ENCODE measurements at regions not wholly inside any gene's neighbourhood (a gene's known extent, or its start where the extent isn't known, plus 50 kb on each side); places are given as distances from the start of the nearest gene placed in this dataset.

GRCh38 chr4:34878961-34879360 lies 1365.4 kb downstream of the ARAP2 start:
- DNase-seq (no peak), FAIRE-seq (no peak)
- Histone ChIP-seq H3K4me3 (ENCODE audit: low read depth in 1 of 3, low read length in 3 of 3) (no peak overlapping the region), H3K27me3 (ENCODE audit: control insufficient read depth in 3 of 3, insufficient read depth in 3 of 3, low read length in 3 of 3) (no peaks in the 10 kb centered on the region), H3K9me3 (ENCODE audit: control insufficient read depth in 2 of 2, insufficient read depth in 1 of 2, low read depth in 1 of 2, low read length in 1 of 2) (peaks cover 2 to 4% of the 10 kb centered on the region in 2 donors), H3K36me3 (ENCODE audit: control insufficient read depth in 3 of 3, insufficient read depth in 2 of 3, low read depth in 1 of 3, low read length in 3 of 3) (no peaks in the 10 kb centered on the region), H3K27ac (ENCODE audit: low read depth in 1 of 3, low read length in 2 of 3) (no peak overlapping the region), H3K4me1 (ENCODE audit: control insufficient read depth in 3 of 3, insufficient read depth in 2 of 3, low read depth in 1 of 3, low read length in 2 of 3) (no peaks in the 10 kb centered on the region)
- 47 to 67% (median 67%) methylated on average over 2 of the region's 2 CpGs for WGBS, 3 donors

GRCh38 chr4:34880246-34880645 lies 1364.1 kb downstream of the ARAP2 start:
- no peaks in the 10 kb centered on the region for H3K4me1 ChIP-seq (ENCODE audit: control insufficient read depth in 3 of 3, insufficient read depth in 2 of 3, low read depth in 1 of 3, low read length in 2 of 3)
- WGBS, 3 donors, result 65 to 81% (median 74%) methylated on average over 2 of the region's 2 CpGs
- DNase-seq (no peak), FAIRE-seq (no peak)
- H3K27ac ChIP-seq (ENCODE audit: low read depth in 1 of 3, low read length in 2 of 3), result no peak overlapping the region
- peaks cover 2 to 4% of the 10 kb centered on the region in 2 donors for H3K9me3 ChIP-seq (ENCODE audit: control insufficient read depth in 2 of 2, insufficient read depth in 1 of 2, low read depth in 1 of 2, low read length in 1 of 2)
- H3K4me3 ChIP-seq (ENCODE audit: low read depth in 1 of 3, low read length in 3 of 3), result no peak overlapping the region
- no peaks in the 10 kb centered on the region for H3K36me3 ChIP-seq (ENCODE audit: control insufficient read depth in 3 of 3, insufficient read depth in 2 of 3, low read depth in 1 of 3, low read length in 3 of 3)
- no peaks in the 10 kb centered on the region for H3K27me3 ChIP-seq (ENCODE audit: control insufficient read depth in 3 of 3, insufficient read depth in 3 of 3, low read length in 3 of 3)

GRCh38 chr4:34891892-34892291 lies 1352.4 kb downstream of the ARAP2 start:
- DNase-seq, result no peak
- Histone ChIP-seq H3K27me3 (ENCODE audit: control insufficient read depth in 3 of 3, insufficient read depth in 3 of 3, low read length in 3 of 3) (no peaks in the 10 kb centered on the region), H3K4me3 (ENCODE audit: low read depth in 1 of 3, low read length in 3 of 3) (no peak overlapping the region), H3K36me3 (ENCODE audit: control insufficient read depth in 3 of 3, insufficient read depth in 2 of 3, low read depth in 1 of 3, low read length in 3 of 3) (no peaks in the 10 kb centered on the region), H3K9me3 (ENCODE audit: control insufficient read depth in 2 of 2, insufficient read depth in 1 of 2, low read depth in 1 of 2, low read length in 1 of 2) (no peaks in the 10 kb centered on the region), H3K4me1 (ENCODE audit: control insufficient read depth in 3 of 3, insufficient read depth in 2 of 3, low read depth in 1 of 3, low read length in 2 of 3) (no peaks in the 10 kb centered on the region), H3K27ac (ENCODE audit: low read depth in 1 of 3, low read length in 2 of 3) (no peak overlapping the region)
- WGBS, 3 donors, result 91 to 95% (median 93%) methylated on average over 1 of the region's 1 CpG
- FAIRE-seq, result peak; percentile 79

- 63 to 73% (median 63%) methylated on average over 3 of the region's 3 CpGs for WGBS, 3 donors
- FAIRE-seq, result no peak
- H3K9me3 ChIP-seq (ENCODE audit: control insufficient read depth in 2 of 2, insufficient read depth in 1 of 2, low read depth in 1 of 2, low read length in 1 of 2), result no peaks in the 10 kb centered on the region
- DNase-seq, result no peak
- no peaks in the 10 kb centered on the region for H3K36me3 ChIP-seq (ENCODE audit: control insufficient read depth in 3 of 3, insufficient read depth in 2 of 3, low read depth in 1 of 3, low read length in 3 of 3)
- H3K4me1 ChIP-seq (ENCODE audit: control insufficient read depth in 3 of 3, insufficient read depth in 2 of 3, low read depth in 1 of 3, low read length in 2 of 3), result no peaks in the 10 kb centered on the region
- H3K27me3 ChIP-seq (ENCODE audit: control insufficient read depth in 3 of 3, insufficient read depth in 3 of 3, low read length in 3 of 3), result no peaks in the 10 kb centered on the region
- H3K27ac ChIP-seq (ENCODE audit: low read depth in 1 of 3, low read length in 2 of 3), result no peak overlapping the region
- H3K4me3 ChIP-seq (ENCODE audit: low read depth in 1 of 3, low read length in 3 of 3), result no peak overlapping the region
Measured at GRCh38 chr4:34893382-34893781, 1350.9 kb downstream of the ARAP2 start.

- H3K27ac ChIP-seq (ENCODE audit: low read depth in 1 of 3, low read length in 2 of 3), result no peak overlapping the region
- WGBS, 3 donors, result 85 to 92% (median 91%) methylated on average over 2 of the region's 2 CpGs
- FAIRE-seq (no peak), DNase-seq (no peak)
- H3K4me3 ChIP-seq (ENCODE audit: low read depth in 1 of 3, low read length in 3 of 3), result no peak overlapping the region
- H3K27me3 ChIP-seq (ENCODE audit: control insufficient read depth in 3 of 3, insufficient read depth in 3 of 3, low read length in 3 of 3), result no peaks in the 10 kb centered on the region
- H3K36me3 ChIP-seq (ENCODE audit: control insufficient read depth in 3 of 3, insufficient read depth in 2 of 3, low read depth in 1 of 3, low read length in 3 of 3), result no peaks in the 10 kb centered on the region
- H3K4me1 ChIP-seq (ENCODE audit: control insufficient read depth in 3 of 3, insufficient read depth in 2 of 3, low read depth in 1 of 3, low read length in 2 of 3), result no peaks in the 10 kb centered on the region
- no peaks in the 10 kb centered on the region for H3K9me3 ChIP-seq (ENCODE audit: control insufficient read depth in 2 of 2, insufficient read depth in 1 of 2, low read depth in 1 of 2, low read length in 1 of 2)
Measured at GRCh38 chr4:34920032-34920431, 1324.3 kb downstream of the ARAP2 start.

- Histone ChIP-seq H3K9me3 (ENCODE audit: control insufficient read depth in 2 of 2, insufficient read depth in 1 of 2, low read depth in 1 of 2, low read length in 1 of 2) (no peaks in the 10 kb centered on the region), H3K27me3 (ENCODE audit: control insufficient read depth in 3 of 3, insufficient read depth in 3 of 3, low read length in 3 of 3) (no peaks in the 10 kb centered on the region), H3K27ac (ENCODE audit: low read depth in 1 of 3, low read length in 2 of 3) (no peak overlapping the region), H3K4me3 (ENCODE audit: low read depth in 1 of 3, low read length in 3 of 3) (no peak overlapping the region), H3K4me1 (ENCODE audit: control insufficient read depth in 3 of 3, insufficient read depth in 2 of 3, low read depth in 1 of 3, low read length in 2 of 3) (no peaks in the 10 kb centered on the region), H3K36me3 (ENCODE audit: control insufficient read depth in 3 of 3, insufficient read depth in 2 of 3, low read depth in 1 of 3, low read length in 3 of 3) (no peaks in the 10 kb centered on the region)
- no peak for FAIRE-seq
- 69 to 74% (median 72%) methylated on average over 3 of the region's 3 CpGs for WGBS, 3 donors
- DNase-seq, result no peak
Measured at GRCh38 chr4:34921391-34921790, 1322.9 kb downstream of the ARAP2 start.

- H3K27me3 ChIP-seq (ENCODE audit: control insufficient read depth in 3 of 3, insufficient read depth in 3 of 3, low read length in 3 of 3), result no peaks in the 10 kb centered on the region
- WGBS, 3 donors, result 86 to 92% (median 90%) methylated on average over 2 of the region's 2 CpGs
- H3K9me3 ChIP-seq (ENCODE audit: control insufficient read depth in 2 of 2, insufficient read depth in 1 of 2, low read depth in 1 of 2, low read length in 1 of 2), result no peaks in the 10 kb centered on the region
Measured at GRCh38 chr4:34922325-34922724, 1322.0 kb downstream of the ARAP2 start.

GRCh38 chr4:34932591-34932990 lies 1311.7 kb downstream of the ARAP2 start:
- no peaks in the 10 kb centered on the region for H3K9me3 ChIP-seq (ENCODE audit: control insufficient read depth in 2 of 2, insufficient read depth in 1 of 2, low read depth in 1 of 2, low read length in 1 of 2)
- FAIRE-seq, result no peak
- no peaks in the 10 kb centered on the region for H3K4me1 ChIP-seq (ENCODE audit: control insufficient read depth in 3 of 3, insufficient read depth in 2 of 3, low read depth in 1 of 3, low read length in 2 of 3)
- H3K27ac ChIP-seq (ENCODE audit: low read depth in 1 of 3, low read length in 2 of 3), result no peak overlapping the region
- no peaks in the 10 kb centered on the region for H3K27me3 ChIP-seq (ENCODE audit: control insufficient read depth in 3 of 3, insufficient read depth in 3 of 3, low read length in 3 of 3)
- 67 to 74% (median 71%) methylated on average over 5 of the region's 5 CpGs for WGBS, 3 donors
- no peak overlapping the region for H3K4me3 ChIP-seq (ENCODE audit: low read depth in 1 of 3, low read length in 3 of 3)
- no peak for DNase-seq
- no peaks in the 10 kb centered on the region for H3K36me3 ChIP-seq (ENCODE audit: control insufficient read depth in 3 of 3, insufficient read depth in 2 of 3, low read depth in 1 of 3, low read length in 3 of 3)

More at GRCh38 chr4:34922325-34922724, 1322.0 kb downstream of the ARAP2 start:
- H3K4me1 ChIP-seq (ENCODE audit: control insufficient read depth in 3 of 3, insufficient read depth in 2 of 3, low read depth in 1 of 3, low read length in 2 of 3), result no peaks in the 10 kb centered on the region
- no peak for DNase-seq
- H3K27ac ChIP-seq (ENCODE audit: low read depth in 1 of 3, low read length in 2 of 3), result no peak overlapping the region
- FAIRE-seq, result no peak
- H3K36me3 ChIP-seq (ENCODE audit: control insufficient read depth in 3 of 3, insufficient read depth in 2 of 3, low read depth in 1 of 3, low read length in 3 of 3), result no peaks in the 10 kb centered on the region
- H3K4me3 ChIP-seq (ENCODE audit: low read depth in 1 of 3, low read length in 3 of 3), result no peak overlapping the region

GRCh38 chr4:34935739-34936138 lies 1308.6 kb downstream of the ARAP2 start:
- Histone ChIP-seq H3K27me3 (ENCODE audit: control insufficient read depth in 3 of 3, insufficient read depth in 3 of 3, low read length in 3 of 3) (no peaks in the 10 kb centered on the region), H3K36me3 (ENCODE audit: control insufficient read depth in 3 of 3, insufficient read depth in 2 of 3, low read depth in 1 of 3, low read length in 3 of 3) (no peaks in the 10 kb centered on the region), H3K9me3 (ENCODE audit: control insufficient read depth in 2 of 2, insufficient read depth in 1 of 2, low read depth in 1 of 2, low read length in 1 of 2) (no peaks in the 10 kb centered on the region), H3K4me1 (ENCODE audit: control insufficient read depth in 3 of 3, insufficient read depth in 2 of 3, low read depth in 1 of 3, low read length in 2 of 3) (no peaks in the 10 kb centered on the region), H3K4me3 (ENCODE audit: low read depth in 1 of 3, low read length in 3 of 3) (no peak overlapping the region), H3K27ac (ENCODE audit: low read depth in 1 of 3, low read length in 2 of 3) (no peak overlapping the region)
- DNase-seq (no peak), FAIRE-seq (no peak)
- WGBS, 3 donors, result 28 to 54% (median 34%) methylated on average over 1 of the region's 1 CpG

Data from small intestine (tissue), 7 donors.